ENCODE measurements at regions not wholly inside any gene's neighbourhood (a gene's known extent, or its start where the extent isn't known, plus 50 kb on each side); places are given as distances from the start of the nearest gene placed in this dataset.

DNA sequence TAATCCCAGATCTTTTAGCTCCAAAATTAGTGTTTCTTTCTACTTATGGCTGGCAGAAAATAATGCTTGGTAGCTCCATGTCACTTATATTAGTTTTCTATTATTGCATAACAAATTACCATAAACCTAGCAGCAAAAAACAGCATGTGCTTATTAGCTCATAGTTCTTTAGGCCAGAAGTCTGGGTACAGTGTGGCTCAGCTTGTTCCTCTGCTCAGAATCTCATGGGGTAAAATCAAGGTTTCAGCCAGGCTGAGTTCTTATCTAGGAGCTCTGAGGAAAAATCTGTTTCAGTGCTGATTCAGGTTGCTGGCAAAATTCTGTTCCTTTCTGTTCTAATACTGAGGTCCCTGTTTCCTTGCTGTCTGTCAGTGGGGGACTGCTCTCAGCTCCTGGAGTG, 101.1 kb downstream of the CT47B1 start:
- H3K9me3 ChIP-seq (ENCODE audit: control insufficient read depth, insufficient read depth, low read length), result no peaks in the 10 kb centered on the region
- H3K27me3 ChIP-seq (ENCODE audit: control insufficient read depth, insufficient read depth, low read length), result no peaks in the 10 kb centered on the region
- H3K9ac ChIP-seq (ENCODE audit: low read depth, low read length), result no peak overlapping the region
- H3K4me1 ChIP-seq (ENCODE audit: control insufficient read depth, insufficient read depth, low read length), result no peaks in the 10 kb centered on the region
- H3K4me3 ChIP-seq (ENCODE audit: low read depth, low read length), result no peak overlapping the region
- no peaks in the 10 kb centered on the region for H3K36me3 ChIP-seq (ENCODE audit: control insufficient read depth, insufficient read depth, low read length)

DNA sequence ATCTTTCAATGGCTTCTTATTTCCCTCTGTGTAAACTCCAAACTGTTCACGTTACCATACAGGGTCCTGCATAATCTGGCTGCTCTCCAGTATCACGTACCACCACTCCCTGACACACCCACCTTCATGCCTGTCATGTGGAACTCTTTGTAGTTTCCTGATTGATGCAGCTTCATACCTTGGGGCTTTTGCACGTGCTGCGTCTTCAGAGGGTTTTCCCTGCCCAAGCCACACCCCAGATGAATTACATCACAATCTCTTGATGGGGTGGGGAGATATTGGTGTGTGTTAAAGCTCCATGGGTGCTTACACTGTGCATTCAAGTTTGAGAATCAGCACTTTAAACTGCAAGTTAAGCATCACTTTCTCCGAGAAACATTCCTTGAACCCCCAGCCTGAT, 101.9 kb downstream of the CT47B1 start:
- Histone ChIP-seq H3K4me1 (ENCODE audit: control insufficient read depth, insufficient read depth, low read length) (no peaks in the 10 kb centered on the region), H3K4me3 (ENCODE audit: low read depth, low read length) (no peak overlapping the region), H3K9ac (ENCODE audit: low read depth, low read length) (no peak overlapping the region), H3K36me3 (ENCODE audit: control insufficient read depth, insufficient read depth, low read length) (no peaks in the 10 kb centered on the region), H3K9me3 (ENCODE audit: control insufficient read depth, insufficient read depth, low read length) (no peaks in the 10 kb centered on the region), H3K27me3 (ENCODE audit: control insufficient read depth, insufficient read depth, low read length) (no peaks in the 10 kb centered on the region)

DNA sequence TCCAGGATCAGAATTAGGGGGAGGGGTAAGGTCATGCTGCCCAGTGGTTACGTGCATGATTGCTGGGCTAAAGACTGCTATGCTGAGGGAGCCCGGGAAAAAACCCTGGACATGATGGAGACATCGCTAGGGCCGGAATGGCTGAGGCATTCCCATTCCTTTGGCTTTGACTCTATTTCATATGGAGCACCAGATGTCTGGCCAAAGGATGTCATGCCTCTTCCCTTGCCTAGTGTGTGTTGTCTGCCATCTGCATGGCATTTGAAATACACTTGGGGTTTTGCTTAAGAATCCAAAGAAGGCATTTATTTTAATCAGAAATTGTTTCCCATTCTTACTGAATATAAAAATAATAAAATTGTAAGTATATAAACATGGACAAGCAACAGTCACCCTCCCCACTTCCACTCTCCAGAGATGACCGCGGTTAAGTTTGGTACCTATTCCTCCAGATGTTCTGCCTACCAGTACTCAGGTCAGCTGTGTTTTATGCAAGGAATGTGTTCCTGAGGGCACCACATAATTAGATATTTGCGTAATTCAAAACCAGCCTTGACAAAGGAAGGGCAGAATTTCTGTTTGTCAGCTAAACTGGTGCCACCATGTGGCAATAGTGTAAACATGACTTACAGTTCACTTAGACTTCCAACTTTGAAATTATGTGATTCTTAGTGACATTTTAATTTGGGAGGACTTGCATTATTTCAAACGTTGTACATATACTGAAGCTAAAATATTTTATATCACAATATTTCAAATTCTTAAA, 105.9 kb downstream of the CT47B1 start:
- H3K27me3 ChIP-seq (ENCODE audit: control insufficient read depth, insufficient read depth, low read length), result no peaks in the 10 kb centered on the region
- H3K4me3 ChIP-seq (ENCODE audit: low read depth, low read length), result no peak overlapping the region
- no peaks in the 10 kb centered on the region for H3K4me1 ChIP-seq (ENCODE audit: control insufficient read depth, insufficient read depth, low read length)
- H3K9me3 ChIP-seq (ENCODE audit: control insufficient read depth, insufficient read depth, low read length), result no peaks in the 10 kb centered on the region
- H3K36me3 ChIP-seq (ENCODE audit: control insufficient read depth, insufficient read depth, low read length), result no peaks in the 10 kb centered on the region
- H3K9ac ChIP-seq (ENCODE audit: low read depth, low read length), result no peak overlapping the region

DNA sequence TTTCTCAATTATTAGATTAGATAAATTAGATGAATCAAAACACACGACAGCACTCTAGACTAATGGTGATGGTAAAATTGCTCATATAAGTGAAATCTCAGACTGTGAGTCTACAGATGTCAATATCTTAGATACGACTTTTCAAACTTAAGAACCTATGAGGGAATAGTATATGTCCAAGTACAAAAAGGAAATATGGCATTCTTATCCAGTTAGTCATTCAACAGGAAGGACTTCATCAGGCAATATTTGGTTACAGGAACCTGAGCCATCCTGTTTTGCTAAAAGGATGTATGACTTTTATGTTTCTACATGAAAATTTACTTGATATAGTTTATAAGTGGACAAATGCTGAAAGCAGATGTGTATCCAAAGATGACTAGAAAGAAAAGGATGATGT, 107.0 kb downstream of the CT47B1 start:
- Histone ChIP-seq H3K27me3 (ENCODE audit: control insufficient read depth, insufficient read depth, low read length) (no peaks in the 10 kb centered on the region), H3K9ac (ENCODE audit: low read depth, low read length) (no peak overlapping the region), H3K9me3 (ENCODE audit: control insufficient read depth, insufficient read depth, low read length) (no peaks in the 10 kb centered on the region), H3K36me3 (ENCODE audit: control insufficient read depth, insufficient read depth, low read length) (no peaks in the 10 kb centered on the region), H3K4me1 (ENCODE audit: control insufficient read depth, insufficient read depth, low read length) (no peaks in the 10 kb centered on the region), H3K4me3 (ENCODE audit: low read depth, low read length) (no peak overlapping the region)

DNA sequence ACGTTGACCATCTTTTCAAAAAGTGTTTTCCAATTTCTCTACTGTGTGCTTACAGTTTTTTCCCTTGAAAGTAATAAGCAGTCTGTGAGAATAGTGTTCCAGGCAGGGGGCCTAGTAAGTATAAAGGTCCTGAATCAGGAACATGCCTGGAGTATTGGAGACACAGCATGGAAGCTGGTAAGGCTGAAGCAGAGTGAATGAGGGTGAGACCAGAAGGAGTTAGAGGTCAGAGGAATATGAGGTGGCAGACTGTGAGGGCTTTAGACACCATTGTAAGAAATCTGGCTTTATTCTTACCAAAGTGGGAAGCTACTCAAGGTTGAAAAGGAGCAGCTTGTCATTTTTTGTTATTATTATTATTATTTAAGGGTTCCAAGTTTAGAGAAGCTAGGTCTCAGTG, 107.4 kb downstream of the CT47B1 start:
- no peaks in the 10 kb centered on the region for H3K36me3 ChIP-seq (ENCODE audit: control insufficient read depth, insufficient read depth, low read length)
- H3K9me3 ChIP-seq (ENCODE audit: control insufficient read depth, insufficient read depth, low read length), result no peaks in the 10 kb centered on the region
- H3K9ac ChIP-seq (ENCODE audit: low read depth, low read length), result no peak overlapping the region
- H3K4me3 ChIP-seq (ENCODE audit: low read depth, low read length), result no peak overlapping the region
- H3K27me3 ChIP-seq (ENCODE audit: control insufficient read depth, insufficient read depth, low read length), result no peaks in the 10 kb centered on the region
- no peaks in the 10 kb centered on the region for H3K4me1 ChIP-seq (ENCODE audit: control insufficient read depth, insufficient read depth, low read length)

DNA sequence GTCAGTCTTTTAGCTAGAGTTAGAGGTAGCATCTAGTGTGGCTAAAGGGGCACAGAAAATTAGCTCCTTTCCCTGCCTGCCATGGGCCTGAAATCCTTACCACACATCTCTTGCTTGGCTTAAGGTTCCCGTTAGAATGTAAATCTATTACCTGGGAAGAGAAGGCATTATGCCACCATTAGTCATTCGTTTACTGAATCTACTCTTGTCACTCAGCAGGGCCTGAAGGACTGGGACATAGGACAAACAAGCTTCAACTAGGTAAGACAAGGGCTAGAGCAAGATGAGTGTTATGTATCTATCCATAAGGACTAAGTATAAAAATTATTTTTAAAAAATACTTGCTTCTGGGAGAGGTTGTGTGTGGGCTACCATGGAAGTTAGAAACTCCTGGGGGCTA, 112.4 kb downstream of the CT47B1 start:
- Histone ChIP-seq H3K9me3 (ENCODE audit: control insufficient read depth, insufficient read depth, low read length) (no peaks in the 10 kb centered on the region), H3K4me3 (ENCODE audit: low read depth, low read length) (no peak overlapping the region), H3K36me3 (ENCODE audit: control insufficient read depth, insufficient read depth, low read length) (no peaks in the 10 kb centered on the region), H3K27me3 (ENCODE audit: control insufficient read depth, insufficient read depth, low read length) (no peaks in the 10 kb centered on the region), H3K4me1 (ENCODE audit: control insufficient read depth, insufficient read depth, low read length) (no peaks in the 10 kb centered on the region), H3K9ac (ENCODE audit: low read depth, low read length) (no peak overlapping the region)

DNA sequence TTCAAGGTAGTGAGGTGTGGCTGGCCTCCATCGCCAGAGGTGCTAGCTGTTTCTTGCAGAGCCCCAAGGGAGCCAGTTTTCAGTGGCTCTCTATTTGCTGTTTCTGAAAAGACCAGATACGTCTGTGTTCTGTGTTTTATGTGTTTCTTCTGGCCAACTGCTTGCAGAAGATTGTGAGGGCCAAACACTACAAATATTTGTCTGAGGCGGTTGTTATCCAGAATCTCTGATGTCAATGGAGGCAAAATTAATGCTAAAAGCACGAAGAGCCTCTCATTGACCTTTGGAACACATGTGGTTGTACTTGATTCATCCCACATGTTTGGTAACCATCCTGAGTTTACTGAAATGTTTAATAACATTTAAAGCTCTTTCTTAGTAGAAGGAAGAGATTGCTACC, 113.9 kb downstream of the CT47B1 start:
- Histone ChIP-seq H3K36me3 (ENCODE audit: control insufficient read depth, insufficient read depth, low read length) (no peaks in the 10 kb centered on the region), H3K27me3 (ENCODE audit: control insufficient read depth, insufficient read depth, low read length) (no peaks in the 10 kb centered on the region), H3K4me1 (ENCODE audit: control insufficient read depth, insufficient read depth, low read length) (no peaks in the 10 kb centered on the region), H3K9me3 (ENCODE audit: control insufficient read depth, insufficient read depth, low read length) (no peaks in the 10 kb centered on the region), H3K9ac (ENCODE audit: low read depth, low read length) (no peak overlapping the region), H3K4me3 (ENCODE audit: low read depth, low read length) (no peak overlapping the region)

DNA sequence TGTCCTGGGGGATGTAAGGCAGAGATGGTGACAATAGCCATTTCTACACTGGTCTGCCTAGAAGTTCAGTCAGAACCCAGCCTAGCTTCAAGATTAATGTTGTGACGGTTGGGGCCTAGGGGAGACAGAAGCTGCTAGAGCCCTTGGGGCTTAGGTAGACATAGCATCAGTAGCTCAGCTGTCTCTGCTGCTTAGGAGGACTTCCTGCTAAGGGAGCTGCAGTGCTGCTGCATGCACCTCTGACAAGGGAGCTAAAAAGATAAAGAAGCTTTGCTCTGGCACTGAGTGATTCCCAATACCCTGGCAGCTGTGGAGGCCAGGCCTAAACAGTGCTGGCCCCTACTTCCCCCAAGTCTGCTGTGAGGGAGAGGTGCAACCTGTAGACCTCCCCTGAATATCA, 116.0 kb downstream of the CT47B1 start:
- Histone ChIP-seq H3K4me1 (ENCODE audit: control insufficient read depth, insufficient read depth, low read length) (no peaks in the 10 kb centered on the region), H3K27me3 (ENCODE audit: control insufficient read depth, insufficient read depth, low read length) (no peaks in the 10 kb centered on the region), H3K36me3 (ENCODE audit: control insufficient read depth, insufficient read depth, low read length) (no peaks in the 10 kb centered on the region), H3K4me3 (ENCODE audit: low read depth, low read length) (no peak overlapping the region), H3K9me3 (ENCODE audit: control insufficient read depth, insufficient read depth, low read length) (no peaks in the 10 kb centered on the region), H3K9ac (ENCODE audit: low read depth, low read length) (no peak overlapping the region)

DNA sequence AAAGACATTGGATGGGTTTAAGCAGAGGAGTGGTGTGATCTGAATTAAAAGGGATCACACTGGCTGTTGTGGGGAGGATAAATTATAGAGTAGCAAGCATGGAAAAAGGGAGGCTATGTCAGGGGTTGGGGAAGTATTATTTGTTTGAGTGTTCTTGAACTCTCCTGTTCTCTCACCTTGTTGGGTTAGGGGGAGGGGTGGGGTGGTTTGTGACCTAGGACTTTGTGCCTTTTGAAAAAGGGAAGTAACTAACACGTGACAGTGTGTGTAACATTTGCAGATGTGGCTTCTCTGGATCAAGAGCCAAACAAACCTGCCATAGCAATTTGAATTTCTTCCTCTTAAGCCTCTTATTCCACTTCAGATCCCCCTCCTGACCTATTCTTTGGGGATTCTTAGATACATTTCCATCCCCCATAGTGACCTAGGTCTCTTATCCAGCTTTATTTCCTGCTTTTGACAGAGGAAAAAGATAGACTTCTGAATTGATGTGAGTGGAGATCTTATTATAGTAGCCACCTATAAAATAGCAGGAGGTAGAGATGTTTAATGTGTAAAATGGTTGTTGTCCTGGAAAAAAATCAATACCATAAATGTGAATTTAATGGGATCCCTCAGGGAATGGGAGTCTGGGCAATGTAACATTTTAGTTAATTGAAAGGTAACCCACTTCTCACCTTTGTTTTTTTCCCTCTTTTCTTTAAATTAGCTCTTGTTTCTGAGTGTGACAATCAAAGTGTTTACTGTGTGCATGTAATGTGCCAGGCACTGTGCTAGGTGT, 120.4 kb downstream of the CT47B1 start:
- H3K9me3 ChIP-seq (ENCODE audit: control insufficient read depth, insufficient read depth, low read length), result peaks cover 3% of the 10 kb centered on the region
- H3K4me1 ChIP-seq (ENCODE audit: control insufficient read depth, insufficient read depth, low read length), result no peaks in the 10 kb centered on the region
- H3K36me3 ChIP-seq (ENCODE audit: control insufficient read depth, insufficient read depth, low read length), result no peaks in the 10 kb centered on the region
- H3K4me3 ChIP-seq (ENCODE audit: low read depth, low read length), result no peak overlapping the region
- H3K9ac ChIP-seq (ENCODE audit: low read depth, low read length), result no peak overlapping the region
- H3K27me3 ChIP-seq (ENCODE audit: control insufficient read depth, insufficient read depth, low read length), result no peaks in the 10 kb centered on the region

DNA sequence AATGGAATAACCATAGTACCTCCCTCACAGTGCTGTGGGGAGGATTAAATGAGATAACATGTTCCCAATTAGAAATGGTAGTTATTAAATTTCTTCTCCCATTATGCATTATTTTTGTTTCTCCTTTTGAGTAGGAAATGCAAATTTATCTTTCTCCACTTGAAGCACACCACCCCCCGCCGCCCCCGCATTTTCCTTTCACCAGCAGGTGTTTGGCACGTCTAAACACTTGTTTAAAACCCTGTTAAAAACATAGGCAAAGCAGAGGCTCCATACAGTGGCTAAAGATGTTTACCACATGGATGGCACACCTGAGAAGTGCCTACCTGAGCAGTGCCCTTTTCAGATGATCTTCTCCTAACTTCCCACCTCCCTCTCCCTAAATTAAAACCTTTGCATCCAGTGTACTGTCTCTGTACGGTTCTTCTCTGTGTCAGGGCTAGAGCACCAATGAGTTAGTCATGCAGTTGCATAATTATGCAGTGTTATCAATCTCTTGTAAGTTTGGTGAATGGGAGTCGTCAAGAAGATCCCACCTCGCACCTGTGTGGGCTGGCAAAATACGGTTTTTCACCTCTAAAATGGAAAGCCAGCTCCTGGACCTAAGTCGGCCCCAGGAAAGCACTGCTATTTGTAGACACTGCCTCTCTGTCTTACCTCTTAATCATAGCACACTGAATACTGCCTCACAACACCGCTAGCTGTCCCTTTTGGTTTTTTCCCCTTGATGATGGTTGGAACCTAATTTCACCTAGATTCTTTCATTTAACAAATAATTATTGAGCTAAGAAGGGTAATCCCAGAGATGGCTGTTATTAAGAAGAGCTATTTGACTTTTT, 122.0 kb downstream of the CT47B1 start:
- H3K4me3 ChIP-seq (ENCODE audit: low read depth, low read length), result no peak overlapping the region
- H3K9me3 ChIP-seq (ENCODE audit: control insufficient read depth, insufficient read depth, low read length), result peaks cover 3% of the 10 kb centered on the region
- H3K9ac ChIP-seq (ENCODE audit: low read depth, low read length), result no peak overlapping the region
- H3K27me3 ChIP-seq (ENCODE audit: control insufficient read depth, insufficient read depth, low read length), result no peaks in the 10 kb centered on the region
- H3K36me3 ChIP-seq (ENCODE audit: control insufficient read depth, insufficient read depth, low read length), result no peaks in the 10 kb centered on the region
- no peaks in the 10 kb centered on the region for H3K4me1 ChIP-seq (ENCODE audit: control insufficient read depth, insufficient read depth, low read length)

DNA sequence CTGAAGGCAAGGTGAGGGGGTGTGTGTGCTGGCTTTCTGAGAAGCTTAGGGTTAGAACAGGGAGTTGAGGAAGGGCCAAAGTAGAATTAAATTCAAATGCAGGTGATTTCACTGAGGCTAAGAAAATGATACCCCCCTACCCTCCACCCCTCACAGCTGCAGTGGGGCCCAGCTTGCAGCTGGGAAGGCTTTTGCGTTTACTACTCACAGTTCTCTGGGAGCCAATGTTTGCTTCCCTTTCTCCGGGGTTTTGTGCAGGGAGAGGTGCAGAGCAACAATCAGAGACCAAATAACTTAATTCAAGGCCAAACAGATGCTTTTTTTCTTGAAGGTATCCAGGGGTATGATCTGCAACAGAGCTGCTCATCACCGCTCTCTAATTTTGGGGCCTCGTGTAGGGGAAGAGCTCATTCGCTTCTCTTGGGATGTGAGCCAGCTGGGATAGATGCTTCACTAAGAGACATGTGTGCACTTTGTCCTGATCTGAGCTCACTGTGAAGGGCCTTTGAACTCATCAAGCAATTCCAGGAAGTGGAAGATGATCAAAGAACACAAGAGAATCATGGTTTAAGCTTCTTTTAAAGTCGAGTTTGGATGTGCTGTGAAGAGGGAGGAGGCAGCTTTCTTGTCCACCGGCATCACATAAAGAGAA, 122.7 kb upstream of the C1GALT1C1 start:
- Histone ChIP-seq H3K9ac (ENCODE audit: low read depth, low read length) (no peak overlapping the region), H3K4me1 (ENCODE audit: control insufficient read depth, insufficient read depth, low read length) (no peaks in the 10 kb centered on the region), H3K36me3 (ENCODE audit: control insufficient read depth, insufficient read depth, low read length) (no peaks in the 10 kb centered on the region), H3K9me3 (ENCODE audit: control insufficient read depth, insufficient read depth, low read length) (peaks cover 3% of the 10 kb centered on the region), H3K4me3 (ENCODE audit: low read depth, low read length) (no peak overlapping the region), H3K27me3 (ENCODE audit: control insufficient read depth, insufficient read depth, low read length) (no peaks in the 10 kb centered on the region)

All from iPS-15b (cell line).